Nephron (organoid): ENCODE measurements at regions not wholly inside any gene's neighbourhood (a gene's known extent, or its start where the extent isn't known, plus 50 kb on each side); places are given as distances from the start of the nearest gene placed in this dataset.
A peak's percentile ranks its signal among the peaks of the same experiment; 100 is the strongest.
"Not testable (repeated sequence)": the region's sequence is repeated elsewhere in the genome, so short reads cannot be mapped to it uniquely, and the experiment has no call there.

ENCODE experiments used
- H3K27ac Mint-ChIP-seq, 3 experiments: 2 replicates each; pipeline ENCODE4 v1.8.0; 2020; ENCODE audit warnings: mixed read lengths in 3 of 3, mild to moderate bottlenecking in 2 of 3, moderate library complexity in 1 of 3
- H3K27me3 Mint-ChIP-seq: 2 replicates; pipeline ENCODE4 v1.8.0; 2021; ENCODE audit warnings: low read depth, mild to moderate bottlenecking, moderate library complexity, mixed read lengths
- H3K36me3 Mint-ChIP-seq: 2 replicates; pipeline ENCODE4 v1.8.0; 2020; ENCODE audit warnings: low read depth, mixed read lengths
- H3K4me1 Mint-ChIP-seq: 2 replicates; pipeline ENCODE4 v1.8.0; 2020; ENCODE audit warnings: mixed read lengths
- H3K4me3 Mint-ChIP-seq, 3 experiments: 2 replicates each; pipeline ENCODE4 v1.8.0; 2020; ENCODE audit warnings: mild to moderate bottlenecking in 3 of 3, mixed read lengths in 3 of 3, moderate library complexity in 2 of 3
- H3K9me3 Mint-ChIP-seq: 2 replicates; pipeline ENCODE4 v1.8.0; 2020; ENCODE audit warnings: mixed read lengths
- TF ChIP-seq, protein P1 (sequence below), 3 experiments: fragments of 200-600 bp; sonication (generic); IDR thresholded peaks; one replicate each; pipeline ENCODE4 v1.5.0; 2021; ENCODE audit warnings: antibody characterized with exemption in 3 of 3; ENCODE audit not compliant: unreplicated experiment in 3 of 3

DNA sequence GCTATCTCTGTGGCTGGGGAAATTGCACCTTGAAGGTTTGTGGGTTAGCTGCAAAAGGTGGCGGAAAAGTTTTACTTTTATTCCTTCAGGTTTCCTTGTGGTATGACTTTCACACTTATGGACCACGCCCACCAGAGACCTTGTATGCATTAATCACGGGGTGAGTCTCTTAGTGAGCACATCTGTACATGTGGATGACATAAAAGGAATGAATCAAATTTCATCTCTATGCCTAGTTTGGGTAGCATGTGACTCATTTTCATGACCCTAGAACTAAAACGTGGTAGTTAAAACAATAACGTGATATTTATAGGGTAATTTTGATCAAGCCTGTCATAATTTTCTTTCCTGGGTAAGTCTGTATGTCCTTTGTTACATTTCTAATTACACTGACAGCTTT lies 141.7 kb downstream of the PDCD6IP start:
- TF ChIP-seq, protein P1, sequence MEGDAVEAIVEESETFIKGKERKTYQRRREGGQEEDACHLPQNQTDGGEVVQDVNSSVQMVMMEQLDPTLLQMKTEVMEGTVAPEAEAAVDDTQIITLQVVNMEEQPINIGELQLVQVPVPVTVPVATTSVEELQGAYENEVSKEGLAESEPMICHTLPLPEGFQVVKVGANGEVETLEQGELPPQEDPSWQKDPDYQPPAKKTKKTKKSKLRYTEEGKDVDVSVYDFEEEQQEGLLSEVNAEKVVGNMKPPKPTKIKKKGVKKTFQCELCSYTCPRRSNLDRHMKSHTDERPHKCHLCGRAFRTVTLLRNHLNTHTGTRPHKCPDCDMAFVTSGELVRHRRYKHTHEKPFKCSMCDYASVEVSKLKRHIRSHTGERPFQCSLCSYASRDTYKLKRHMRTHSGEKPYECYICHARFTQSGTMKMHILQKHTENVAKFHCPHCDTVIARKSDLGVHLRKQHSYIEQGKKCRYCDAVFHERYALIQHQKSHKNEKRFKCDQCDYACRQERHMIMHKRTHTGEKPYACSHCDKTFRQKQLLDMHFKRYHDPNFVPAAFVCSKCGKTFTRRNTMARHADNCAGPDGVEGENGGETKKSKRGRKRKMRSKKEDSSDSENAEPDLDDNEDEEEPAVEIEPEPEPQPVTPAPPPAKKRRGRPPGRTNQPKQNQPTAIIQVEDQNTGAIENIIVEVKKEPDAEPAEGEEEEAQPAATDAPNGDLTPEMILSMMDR (IDR thresholded peaks at IDR 0.05; ENCODE audit: unreplicated experiment in 3 of 3), result no peak
- peaks cover 6% of the 10 kb centered on the region for H3K27me3 Mint-ChIP-seq
- H3K36me3 Mint-ChIP-seq, result no peaks in the 10 kb centered on the region
- H3K4me1 Mint-ChIP-seq, result peaks cover 10% of the 10 kb centered on the region
- no peak overlapping the region for H3K27ac Mint-ChIP-seq
- peaks cover under 1% of the 10 kb centered on the region for H3K9me3 Mint-ChIP-seq
- no peak overlapping the region for H3K4me3 Mint-ChIP-seq

DNA sequence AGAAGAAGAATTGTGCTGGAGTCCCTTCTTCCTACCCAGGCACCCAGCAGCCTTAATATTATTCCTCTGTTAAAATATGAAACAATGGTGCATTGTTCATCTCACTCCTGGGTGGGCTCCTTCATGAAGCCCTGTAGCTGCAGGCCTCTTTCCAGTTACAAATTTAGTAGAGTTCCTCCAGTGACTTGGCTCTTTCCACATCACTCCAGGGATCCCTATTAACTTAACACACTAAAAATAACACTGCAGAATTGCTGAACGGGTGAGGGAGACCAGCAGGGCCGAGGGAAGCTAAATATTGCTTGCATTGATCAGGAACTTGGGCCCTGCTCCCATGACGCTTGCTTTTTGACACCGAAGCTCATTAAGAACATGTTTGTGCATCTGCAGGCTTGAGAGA lies 142.3 kb downstream of the PDCD6IP start:
- Mint-ChIP-seq H3K27ac (peak overlapping the region in 1 of 3 experiments; percentile 17), H3K4me3 (no peak overlapping the region), H3K9me3 (no peaks in the 10 kb centered on the region), H3K36me3 (no peaks in the 10 kb centered on the region), H3K4me1 (peaks cover 10% of the 10 kb centered on the region), H3K27me3 (peaks cover 5% of the 10 kb centered on the region)
- TF ChIP-seq, protein P1 (IDR thresholded peaks at IDR 0.05; ENCODE audit: unreplicated experiment in 3 of 3), result no peak

DNA sequence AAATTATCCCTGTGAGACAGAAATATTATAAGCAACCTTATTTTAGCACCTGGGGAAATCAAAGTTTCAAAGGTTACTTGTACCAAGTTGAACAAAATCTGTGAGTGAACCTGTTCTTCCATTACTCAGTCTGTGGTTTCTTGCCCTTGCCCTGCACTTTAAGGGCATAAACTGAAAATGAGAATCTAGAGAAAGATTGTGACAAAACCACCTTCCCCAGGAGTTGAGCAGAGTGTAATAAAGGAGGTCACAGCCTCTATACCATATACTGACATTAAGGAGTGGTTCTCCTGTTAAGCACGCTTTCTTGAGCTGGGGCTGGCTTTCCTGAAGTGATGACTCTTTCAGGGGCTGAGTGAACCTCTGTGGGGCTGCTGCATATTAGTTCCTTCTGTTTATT lies 143.4 kb downstream of the PDCD6IP start:
- TF ChIP-seq, protein P1 (IDR thresholded peaks at IDR 0.05; ENCODE audit: unreplicated experiment in 3 of 3), result no peak
- Mint-ChIP-seq H3K27ac (no peak overlapping the region), H3K27me3 (no peaks in the 10 kb centered on the region), H3K4me3 (no peak overlapping the region), H3K9me3 (no peaks in the 10 kb centered on the region), H3K36me3 (no peaks in the 10 kb centered on the region), H3K4me1 (peaks cover 10% of the 10 kb centered on the region)

DNA sequence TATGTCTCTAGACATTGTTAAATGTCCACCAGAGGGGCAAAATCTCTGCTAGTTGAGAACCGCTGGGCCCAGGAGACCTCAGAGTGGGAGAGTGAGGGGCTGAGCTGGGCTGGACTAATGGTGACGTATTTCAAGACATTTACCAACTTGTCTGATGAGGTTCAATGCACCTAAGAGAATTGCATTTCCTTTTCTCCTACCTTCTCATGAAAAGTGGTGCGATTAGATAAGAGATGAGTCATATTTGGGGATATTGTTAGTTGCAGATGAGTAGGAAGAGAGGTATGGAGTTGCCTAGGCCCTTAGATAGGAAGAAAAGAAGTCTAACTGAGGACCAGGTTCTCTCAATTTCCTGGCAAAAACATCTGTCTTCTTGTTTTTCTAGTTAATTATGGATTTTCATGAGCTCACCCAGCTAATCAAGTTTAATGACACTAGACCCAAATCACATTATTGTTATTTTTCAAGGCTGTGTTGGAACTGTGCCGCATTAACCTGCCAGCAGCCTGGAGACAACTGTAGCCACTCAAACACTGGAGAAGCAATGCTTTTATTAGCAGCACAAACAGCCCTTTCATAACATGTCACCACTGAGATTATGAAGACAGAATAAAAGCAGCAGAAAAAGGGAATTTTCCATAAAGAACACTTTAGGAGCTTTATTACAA lies 144.2 kb downstream of the PDCD6IP start:
- Mint-ChIP-seq H3K27me3 (no peaks in the 10 kb centered on the region), H3K36me3 (no peaks in the 10 kb centered on the region), H3K9me3 (no peaks in the 10 kb centered on the region), H3K4me1 (peaks cover 10% of the 10 kb centered on the region), H3K27ac (no peak overlapping the region), H3K4me3 (no peak overlapping the region)
- TF ChIP-seq, protein P1 (IDR thresholded peaks at IDR 0.05; ENCODE audit: unreplicated experiment in 3 of 3), result no peak

DNA sequence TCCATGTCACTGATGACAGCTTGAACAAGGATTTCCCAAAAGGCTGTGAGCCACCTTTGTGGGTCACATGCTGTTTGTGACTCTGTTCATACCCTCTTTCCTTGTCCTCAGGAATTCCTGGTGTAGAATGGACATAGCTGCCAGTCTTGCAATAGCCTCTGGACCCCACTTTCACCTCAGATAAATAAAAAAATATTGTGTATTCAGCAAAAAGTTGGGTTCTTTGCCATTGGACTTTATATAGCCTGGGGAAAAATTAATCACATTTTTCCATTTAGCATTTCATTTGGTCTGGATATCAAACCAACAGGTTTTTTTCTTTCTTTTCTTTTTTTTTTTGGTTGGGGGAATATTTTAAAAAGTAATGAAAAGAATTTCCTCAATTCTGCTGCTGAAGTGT lies 144.8 kb downstream of the PDCD6IP start:
- H3K4me3 Mint-ChIP-seq, result no peak overlapping the region
- H3K27me3 Mint-ChIP-seq, result no peaks in the 10 kb centered on the region
- no peaks in the 10 kb centered on the region for H3K36me3 Mint-ChIP-seq
- no peaks in the 10 kb centered on the region for H3K9me3 Mint-ChIP-seq
- peaks cover 10% of the 10 kb centered on the region for H3K4me1 Mint-ChIP-seq
- H3K27ac Mint-ChIP-seq, result no peak overlapping the region
- TF ChIP-seq, protein P1 (IDR thresholded peaks at IDR 0.05; ENCODE audit: unreplicated experiment in 3 of 3), result no peak

DNA sequence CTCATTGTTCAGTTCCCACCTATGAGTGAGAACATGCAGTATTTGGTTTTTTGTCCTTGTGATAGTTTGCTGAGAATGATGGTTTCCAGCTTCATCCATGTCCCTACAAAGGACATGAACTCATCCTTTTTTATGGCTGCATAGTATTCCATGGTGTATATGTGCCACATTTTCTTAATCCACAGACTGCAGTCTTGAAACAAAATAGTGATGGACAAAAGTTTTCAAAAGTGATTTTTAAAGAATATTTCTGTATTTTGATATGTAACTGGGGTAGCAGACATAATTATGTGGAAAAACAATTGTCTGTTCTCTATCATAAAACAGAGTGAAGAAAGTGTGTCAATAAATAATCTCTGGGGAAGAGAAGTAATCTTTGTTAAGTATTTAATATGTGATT lies 148.2 kb downstream of the PDCD6IP start:
- H3K27ac Mint-ChIP-seq, H3K4me3 Mint-ChIP-seq: not testable (repeated sequence)

More for the DNA sequence above, 148.2 kb downstream of the PDCD6IP start:
- not testable (repeated sequence) for H3K4me1 Mint-ChIP-seq, H3K9me3 Mint-ChIP-seq, H3K36me3 Mint-ChIP-seq, H3K27me3 Mint-ChIP-seq
